Cardiac muscle cell (in vitro differentiated cells and primary cell): ENCODE measurements at regions not wholly inside any gene's neighbourhood (a gene's known extent, or its start where the extent isn't known, plus 50 kb on each side); places are given as distances from the start of the nearest gene placed in this dataset.

ENCODE experiments used
- DNase-seq, 2 donors: peaks; one replicate each; pipeline versions ENCODE4 v3.0.0 to v3.0.0-alpha.2; 2010 to 2017; ENCODE audit warnings: low read depth in 1 of 2, low spot score in 1 of 2
- H3K27ac ChIP-seq: fragments of 200-600 bp; sonication (generic); 2 replicates; pipeline ENCODE4 v1.5.1; 2016
- H3K27me3 ChIP-seq: fragments of 200-600 bp; sonication (generic); 2 replicates; pipeline ENCODE4 v1.6.0; 2016; ENCODE audit warnings: control low read depth
- H3K36me3 ChIP-seq: fragments of 200-600 bp; sonication (generic); 2 replicates; pipeline ENCODE4 v1.5.1; 2016; ENCODE audit warnings: control low read depth
- H3K4me1 ChIP-seq: fragments of 200-600 bp; sonication (generic); 2 replicates; pipeline ENCODE4 v1.8.1; 2017; ENCODE audit warnings: low read depth, mild to moderate bottlenecking, mixed run types
- H3K4me3 ChIP-seq: fragments of 200-600 bp; sonication (generic); 2 replicates; pipeline ENCODE4 v1.5.1; 2016; ENCODE audit warnings: mild to moderate bottlenecking
- H3K9me3 ChIP-seq: fragments of 200-600 bp; sonication (generic); 2 replicates; pipeline ENCODE4 v1.5.1; 2017; ENCODE audit warnings: low read depth, mild to moderate bottlenecking, control low read depth
- CTCF ChIP-seq: IDR thresholded peaks from 2 replicates; pipeline ENCODE4 v1.5.1; 2012; ENCODE audit warnings: low read depth, mild to moderate bottlenecking, low read length

DNA sequence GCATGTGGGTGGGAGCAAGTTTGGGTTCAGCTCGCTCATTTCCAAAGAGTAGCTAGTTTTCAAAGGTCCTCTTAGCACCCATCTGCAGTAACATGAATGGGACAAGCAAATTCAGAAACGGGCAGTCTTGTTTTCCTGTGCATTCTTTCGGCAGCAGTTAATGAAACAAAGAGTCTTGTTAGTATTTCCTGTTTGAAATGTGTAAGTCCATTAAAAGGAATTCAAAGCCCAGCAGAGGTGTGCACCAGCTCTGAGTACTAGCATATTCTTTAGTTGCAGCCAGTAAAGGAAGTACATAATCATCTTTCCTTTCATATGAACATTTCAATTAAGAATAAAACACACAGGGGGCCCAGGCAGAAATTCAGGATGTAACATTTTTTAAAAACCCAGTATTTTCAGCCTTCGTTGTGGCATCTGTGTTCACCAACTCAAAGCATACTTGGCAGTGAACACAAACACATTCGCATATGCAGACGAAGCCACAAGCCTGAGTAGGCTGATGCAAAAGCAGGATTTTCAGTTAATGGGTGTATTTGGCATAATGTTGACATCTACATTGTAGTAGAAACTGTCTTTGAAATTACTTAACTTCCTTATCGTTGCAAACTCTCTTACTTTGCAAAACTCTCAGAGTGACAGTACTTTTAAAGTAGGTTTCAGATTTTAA, 570.0 kb upstream of the FLRT2 start:
- Histone ChIP-seq H3K27ac (no peak overlapping the region), H3K27me3 (no peaks in the 10 kb centered on the region), H3K36me3 (no peaks in the 10 kb centered on the region), H3K9me3 (no peaks in the 10 kb centered on the region), H3K4me1 (no peaks in the 10 kb centered on the region), H3K4me3 (no peak overlapping the region)
- no peak for DNase-seq
- no peak for TF ChIP-seq CTCF

GRCh38 chr14:84961637-84962036, 568.3 kb upstream of the FLRT2 start:
- no peaks in the 10 kb centered on the region for H3K9me3 ChIP-seq
- TF ChIP-seq CTCF = no peak
- no peaks in the 10 kb centered on the region for H3K36me3 ChIP-seq
- no peaks in the 10 kb centered on the region for H3K4me1 ChIP-seq
- H3K4me3 ChIP-seq = no peak overlapping the region
- H3K27ac ChIP-seq = no peak overlapping the region
- DNase-seq = no peak
- H3K27me3 ChIP-seq = no peaks in the 10 kb centered on the region

- TF ChIP-seq CTCF = no peak
- no peak overlapping the region for H3K27ac ChIP-seq
- no peak for DNase-seq
Observed at GRCh38 chr14:84963518-84963917, 566.4 kb upstream of the FLRT2 start.

GRCh38 chr14:84965279-84965678, 564.7 kb upstream of the FLRT2 start:
- Histone ChIP-seq H3K27ac (no peak overlapping the region), H3K9me3 (no peaks in the 10 kb centered on the region), H3K27me3 (no peaks in the 10 kb centered on the region), H3K36me3 (no peaks in the 10 kb centered on the region), H3K4me1 (no peaks in the 10 kb centered on the region), H3K4me3 (no peak overlapping the region)
- DNase-seq = no peak
- no peak for TF ChIP-seq CTCF

More at GRCh38 chr14:84963518-84963917, 566.4 kb upstream of the FLRT2 start:
- Histone ChIP-seq H3K4me1 (no peaks in the 10 kb centered on the region), H3K36me3 (no peaks in the 10 kb centered on the region), H3K27me3 (no peaks in the 10 kb centered on the region), H3K4me3 (no peak overlapping the region), H3K9me3 (no peaks in the 10 kb centered on the region)

- Histone ChIP-seq H3K9me3 (no peaks in the 10 kb centered on the region), H3K27me3 (no peaks in the 10 kb centered on the region), H3K4me3 (no peak overlapping the region), H3K27ac (no peak overlapping the region), H3K36me3 (no peaks in the 10 kb centered on the region), H3K4me1 (no peaks in the 10 kb centered on the region)
- no peak for TF ChIP-seq CTCF
- no peak for DNase-seq
Observed at GRCh38 chr14:84969501-84969900, 560.4 kb upstream of the FLRT2 start.
